HG02571 (cell line): ENCODE measurements at regions not wholly inside any gene's neighbourhood (a gene's known extent, or its start where the extent isn't known, plus 50 kb on each side); places are given as distances from the start of the nearest gene placed in this dataset.

Source experiments
- ATAC-seq: cut with Tn5 transposase; IDR thresholded peaks from one replicate; pipeline ENCODE4 v1.9.1; 2021; ENCODE audit warnings: mild to moderate bottlenecking, moderate library complexity; ENCODE audit not compliant: unreplicated experiment

GRCh38 chr3:34687671-34688070 lies 889.2 kb downstream of the PDCD6IP start:
- no peak for ATAC-seq

GRCh38 chr3:34696831-34697230 lies 898.4 kb downstream of the PDCD6IP start:
- no peak for ATAC-seq

- ATAC-seq: no peak
These were observed 904.6 kb downstream of the PDCD6IP start for GRCh38 chr3:34703053-34703452.

- no peak for ATAC-seq
These were observed 914.3 kb upstream of the ARPP21 start for GRCh38 chr3:34724916-34725499.

- ATAC-seq: no peak
These were observed 913.6 kb upstream of the ARPP21 start for GRCh38 chr3:34725774-34726173.

GRCh38 chr3:34727700-34728099 lies 911.6 kb upstream of the ARPP21 start:
- no peak for ATAC-seq

- no peak for ATAC-seq
These were observed 897.2 kb upstream of the ARPP21 start for GRCh38 chr3:34742151-34742550.

- ATAC-seq: no peak
These were observed 880.6 kb upstream of the ARPP21 start for GRCh38 chr3:34758630-34759261.

GRCh38 chr3:34777386-34777785 lies 861.9 kb upstream of the ARPP21 start:
- ATAC-seq: no peak

GRCh38 chr3:34779092-34779491 lies 860.2 kb upstream of the ARPP21 start:
- ATAC-seq: no peak

GRCh38 chr3:34780294-34780693 lies 859.0 kb upstream of the ARPP21 start:
- ATAC-seq: no peak

GRCh38 chr3:34780973-34781372 lies 858.4 kb upstream of the ARPP21 start:
- ATAC-seq: no peak

GRCh38 chr3:34782871-34783270 lies 856.5 kb upstream of the ARPP21 start:
- ATAC-seq: no peak

GRCh38 chr3:34783876-34784275 lies 855.4 kb upstream of the ARPP21 start:
- no peak for ATAC-seq

GRCh38 chr3:34793057-34793456 lies 846.3 kb upstream of the ARPP21 start:
- ATAC-seq: no peak

- no peak for ATAC-seq
These were observed 831.7 kb upstream of the ARPP21 start for GRCh38 chr3:34807611-34808010.

- ATAC-seq: no peak
These were observed 831.0 kb upstream of the ARPP21 start for GRCh38 chr3:34808287-34808686.

- ATAC-seq: no peak
These were observed 810.5 kb upstream of the ARPP21 start for GRCh38 chr3:34828847-34829246.

GRCh38 chr3:34832865-34833508 lies 806.3 kb upstream of the ARPP21 start:
- no peak for ATAC-seq

- ATAC-seq: no peak
These were observed 801.2 kb upstream of the ARPP21 start for GRCh38 chr3:34837848-34838741.

GRCh38 chr3:34842706-34843480 lies 796.4 kb upstream of the ARPP21 start:
- ATAC-seq: no peak
